NT2/D1 (cell line): ENCODE measurements at regions not wholly inside any gene's neighbourhood (a gene's known extent, or its start where the extent isn't known, plus 50 kb on each side); places are given as distances from the start of the nearest gene placed in this dataset.

ENCODE experiments used
- DNase-seq: peaks from one replicate; pipeline ENCODE4 v3.0.0-alpha.2; 2011; ENCODE audit warnings: low read depth, low spot score
- H3K27me3 ChIP-seq: 2 replicates; pipeline ENCODE4 v1.6.0; 2011; ENCODE audit warnings: mild to moderate bottlenecking; ENCODE audit not compliant: insufficient read length, insufficient read depth
- H3K36me3 ChIP-seq: 2 replicates; pipeline ENCODE4 v1.6.1; 2011; ENCODE audit warnings: mild to moderate bottlenecking, low read length, mixed read lengths; ENCODE audit not compliant: insufficient read depth, insufficient read length
- H3K4me1 ChIP-seq: 2 replicates; pipeline ENCODE4 v1.5.1; 2011; ENCODE audit not compliant: insufficient read depth, insufficient read length
- H3K4me3 ChIP-seq: 2 replicates; pipeline ENCODE4 v1.5.1; 2011; ENCODE audit warnings: low read depth; ENCODE audit not compliant: insufficient read length
- H3K9ac ChIP-seq: 2 replicates; pipeline ENCODE4 v1.6.0; 2011; ENCODE audit warnings: low read depth; ENCODE audit not compliant: insufficient read length
- H3K9me3 ChIP-seq: 2 replicates; pipeline ENCODE4 v1.5.1; 2011; ENCODE audit warnings: mild to moderate bottlenecking, low read length; ENCODE audit not compliant: insufficient read depth
- SUZ12 ChIP-seq: IDR thresholded peaks from 2 replicates; pipeline ENCODE4 v1.6.1; 2011; ENCODE audit not compliant: insufficient read length, insufficient read depth; ENCODE audit errors: extremely low read depth
- YY1 ChIP-seq: IDR thresholded peaks from 2 replicates; pipeline ENCODE4 v1.6.1; 2011; ENCODE audit not compliant: insufficient read length, insufficient read depth
- ZNF274 ChIP-seq: IDR thresholded peaks from 2 replicates; pipeline ENCODE4 v1.6.1; 2011; ENCODE audit warnings: mild to moderate bottlenecking, low read depth, low read length

GRCh38 chr16:65226077-65226476 is 104.2 kb upstream of the CDH11 start:
- Histone ChIP-seq H3K4me3 (no peak overlapping the region), H3K27me3 (no peaks in the 10 kb centered on the region), H3K9me3 (peaks cover 4% of the 10 kb centered on the region; the same call in 1 of the 2 replicates), H3K36me3 (peaks cover 25% of the 10 kb centered on the region), H3K4me1 (no peaks in the 10 kb centered on the region), H3K9ac (no peak overlapping the region)
- TF ChIP-seq ZNF274 (no peak), SUZ12 (no peak), YY1 (no peak)
- no peak for DNase-seq

GRCh38 chr16:65225488-65225887 is 103.6 kb upstream of the CDH11 start:
- H3K9ac ChIP-seq: no peak overlapping the region
- H3K4me3 ChIP-seq: no peak overlapping the region
- no peaks in the 10 kb centered on the region for H3K27me3 ChIP-seq
- no peaks in the 10 kb centered on the region for H3K4me1 ChIP-seq
- TF ChIP-seq YY1 (no peak), ZNF274 (no peak), SUZ12 (no peak)
- H3K9me3 ChIP-seq: peaks cover 4% of the 10 kb centered on the region; the same call in 1 of the 2 replicates
- H3K36me3 ChIP-seq: peaks cover 25% of the 10 kb centered on the region
- no peak for DNase-seq

GRCh38 chr16:65224994-65225393 is 103.1 kb upstream of the CDH11 start:
- Histone ChIP-seq H3K36me3 (peaks cover 25% of the 10 kb centered on the region), H3K9ac (no peak overlapping the region), H3K9me3 (peaks cover 4% of the 10 kb centered on the region; the same call in 1 of the 2 replicates), H3K4me3 (no peak overlapping the region), H3K27me3 (no peaks in the 10 kb centered on the region), H3K4me1 (no peaks in the 10 kb centered on the region)
- DNase-seq: no peak
- TF ChIP-seq ZNF274 (no peak), SUZ12 (no peak), YY1 (no peak)

- Histone ChIP-seq H3K9me3 (peaks cover 4% of the 10 kb centered on the region; the same call in 1 of the 2 replicates), H3K36me3 (peaks cover 25% of the 10 kb centered on the region), H3K4me1 (no peaks in the 10 kb centered on the region), H3K9ac (no peak overlapping the region), H3K27me3 (no peaks in the 10 kb centered on the region), H3K4me3 (no peak overlapping the region)
- DNase-seq: no peak
- no peak for TF ChIP-seq SUZ12
- TF ChIP-seq YY1: no peak
- TF ChIP-seq ZNF274: no peak
Observed at GRCh38 chr16:65224471-65224870, 102.6 kb upstream of the CDH11 start.

- Histone ChIP-seq H3K9ac (no peak overlapping the region), H3K4me1 (no peaks in the 10 kb centered on the region), H3K27me3 (no peaks in the 10 kb centered on the region), H3K4me3 (no peak overlapping the region), H3K9me3 (no peaks in the 10 kb centered on the region), H3K36me3 (peaks cover 14% of the 10 kb centered on the region)
- no peak for DNase-seq
- no peak for TF ChIP-seq YY1
- TF ChIP-seq SUZ12: no peak
- TF ChIP-seq ZNF274: no peak
Observed at GRCh38 chr16:65223335-65223734, 101.5 kb upstream of the CDH11 start.

- no peaks in the 10 kb centered on the region for H3K27me3 ChIP-seq
- no peak overlapping the region for H3K4me3 ChIP-seq
- TF ChIP-seq SUZ12: no peak
- TF ChIP-seq YY1: no peak
- no peak for TF ChIP-seq ZNF274
- DNase-seq: no peak
- H3K9ac ChIP-seq: no peak overlapping the region
- no peaks in the 10 kb centered on the region for H3K4me1 ChIP-seq
- H3K9me3 ChIP-seq: no peaks in the 10 kb centered on the region
- H3K36me3 ChIP-seq: peaks cover 6% of the 10 kb centered on the region
Observed at GRCh38 chr16:65222536-65222935, 100.7 kb upstream of the CDH11 start.

- Histone ChIP-seq H3K36me3 (peaks cover 1% of the 10 kb centered on the region), H3K4me1 (no peaks in the 10 kb centered on the region), H3K4me3 (no peak overlapping the region), H3K9ac (no peak overlapping the region), H3K9me3 (no peaks in the 10 kb centered on the region), H3K27me3 (no peaks in the 10 kb centered on the region)
- TF ChIP-seq YY1 (no peak), SUZ12 (no peak), ZNF274 (no peak)
- no peak for DNase-seq
Observed at GRCh38 chr16:65222049-65222448, 100.2 kb upstream of the CDH11 start.

GRCh38 chr16:65219786-65220185 is 97.9 kb upstream of the CDH11 start:
- no peaks in the 10 kb centered on the region for H3K9me3 ChIP-seq
- no peak overlapping the region for H3K4me3 ChIP-seq
- no peak for TF ChIP-seq SUZ12
- TF ChIP-seq YY1: no peak
- TF ChIP-seq ZNF274: no peak
- H3K27me3 ChIP-seq: peaks cover 5% of the 10 kb centered on the region
- no peaks in the 10 kb centered on the region for H3K36me3 ChIP-seq
- H3K4me1 ChIP-seq: no peaks in the 10 kb centered on the region
- H3K9ac ChIP-seq: no peak overlapping the region
- DNase-seq: no peak
